NCI-H1694 (cell line): ENCODE measurements at regions not wholly inside any gene's neighbourhood (a gene's known extent, or its start where the extent isn't known, plus 50 kb on each side); places are given as distances from the start of the nearest gene placed in this dataset.

Source experiments
- DNase-seq: peaks from one replicate; lab custom pipeline; 2025; lab: John Stamatoyannopoulos, UW

- no peak for DNase-seq
Observed at GRCh38 chr2:234438305-234438977, 58.4 kb downstream of the ARL4C start.

GRCh38 chr2:234437642-234438304 lies 59.1 kb downstream of the ARL4C start:
- no peak for DNase-seq

- no peak for DNase-seq
Observed at GRCh38 chr2:234436482-234436837, 60.4 kb downstream of the ARL4C start.

GRCh38 chr2:234435836-234436481 lies 60.9 kb downstream of the ARL4C start:
- DNase-seq: no peak

GRCh38 chr2:234433201-234433600 lies 63.7 kb downstream of the ARL4C start:
- no peak for DNase-seq

- DNase-seq: no peak
Observed at GRCh38 chr2:234430871-234431270, 66.0 kb downstream of the ARL4C start.

GRCh38 chr2:234429265-234429664 lies 67.6 kb downstream of the ARL4C start:
- DNase-seq: no peak

- no peak for DNase-seq
Observed at GRCh38 chr2:234427081-234428061, 69.5 kb downstream of the ARL4C start.

- DNase-seq: no peak
Observed at GRCh38 chr2:234426616-234427015, 70.3 kb downstream of the ARL4C start.

GRCh38 chr2:234425639-234426603 lies 71.0 kb downstream of the ARL4C start:
- no peak for DNase-seq

GRCh38 chr2:234423884-234424283 lies 73.0 kb downstream of the ARL4C start:
- no peak for DNase-seq

GRCh38 chr2:234422981-234423431 lies 73.9 kb downstream of the ARL4C start:
- DNase-seq: no peak

GRCh38 chr2:234422273-234422732 lies 74.6 kb downstream of the ARL4C start:
- no peak for DNase-seq

- no peak for DNase-seq
Observed at GRCh38 chr2:234420408-234420807, 76.5 kb downstream of the ARL4C start.

- DNase-seq: no peak
Observed at GRCh38 chr2:234419726-234420125, 77.2 kb downstream of the ARL4C start.

- DNase-seq: no peak
Observed at GRCh38 chr2:234415706-234416105, 81.2 kb downstream of the ARL4C start.

GRCh38 chr2:234414596-234414995 lies 82.3 kb downstream of the ARL4C start:
- no peak for DNase-seq

GRCh38 chr2:234412726-234413125 lies 84.2 kb downstream of the ARL4C start:
- DNase-seq: no peak

- no peak for DNase-seq
Observed at GRCh38 chr2:234411793-234412192, 85.1 kb downstream of the ARL4C start.

GRCh38 chr2:234410526-234410925 lies 86.4 kb downstream of the ARL4C start:
- DNase-seq: no peak

GRCh38 chr2:234409590-234409989 lies 87.3 kb downstream of the ARL4C start:
- no peak for DNase-seq
